Psoas muscle (tissue), 7 donors: ENCODE measurements at regions not wholly inside any gene's neighbourhood (a gene's known extent, or its start where the extent isn't known, plus 50 kb on each side); places are given as distances from the start of the nearest gene placed in this dataset.

Source experiments
- ATAC-seq, 4 donors: fragments of 200-7000 bp; cut with Tn5 transposase; one replicate each; pipeline ENCODE4 v1.9.1; 2020; ENCODE audit warnings: moderate library complexity in 3 of 4, mild to moderate bottlenecking in 2 of 4
- DNase-seq, 2 donors: peaks; one replicate each; pipeline ENCODE4 v3.0.0-alpha.2; 2020
- H3K27ac ChIP-seq: fragments of 200-600 bp; one replicate; pipeline ENCODE4 v1.8.0; 2022
- H3K27me3 ChIP-seq, 3 donors: fragments of 200-600 bp in 1 of 3; one replicate each; pipeline versions ENCODE4 v1.6.1 to v1.8.0; 2013 to 2022; ENCODE audit warnings: low read length in 2 of 3, mild to moderate bottlenecking in 2 of 3, moderate library complexity in 1 of 3; ENCODE audit not compliant: insufficient read depth in 3 of 3
- H3K36me3 ChIP-seq, 2 donors: fragments of 200-600 bp in 1 of 2; one replicate each; pipeline versions ENCODE4 v1.6.1 to v1.8.0; 2013 to 2022; ENCODE audit warnings: low read depth in 1 of 2, mild to moderate bottlenecking in 1 of 2, moderate library complexity in 1 of 2; ENCODE audit not compliant: insufficient read depth in 1 of 2
- H3K4me1 ChIP-seq: fragments of 200-600 bp; one replicate; pipeline ENCODE4 v1.8.0; 2022
- H3K4me3 ChIP-seq: fragments of 200-600 bp; one replicate; pipeline ENCODE4 v1.8.0; 2022; ENCODE audit warnings: mild to moderate bottlenecking
- H3K9me3 ChIP-seq: fragments of 200-600 bp; one replicate; pipeline ENCODE4 v1.8.0; 2022
- CTCF ChIP-seq: fragments of 200-600 bp; IDR thresholded peaks from one replicate; pipeline ENCODE4 v1.8.0; 2022; ENCODE audit warnings: antibody characterized with exemption
- WGBS, 3 donors: extraction: QIAGEN DNeasy Blood & Tissue Kit; methylation state at CpG; one replicate each; pipeline versions ENCODE4 v1.1.6 to v1.1.7; 2013; 5-methylcytosine and 5-hydroxymethylcytosine counted together
- intact Hi-C, 2 donors: fragments of 100-400 bp; cut with DNase I; formaldehyde crosslinking; loops; one replicate each; pipeline versions ENCODE4 v1.11.0 to v1.14.2; 2022
- donor health status: healthy with polysubstance abuse.
- donor health status: DM: no; HTN: no; CAD: no; lungs with moderate emphysema.
- donor health status: Bipolar disorder and iron deficiency.
- donor health status: healthy.
- donor health status: DM: yes; HTN: yes; CAD: no.
- donor health status: DM: no; HTN: no; CAD: no.
- donor health status: DM: yes; HTN: yes; CAD: no.

- no peak for ATAC-seq
Observed at GRCh38 chr4:81997313-81997712, 376.5 kb downstream of the HNRNPD start.

GRCh38 chr4:81990898-81991297, 382.9 kb downstream of the HNRNPD start:
- ATAC-seq (no peak), DNase-seq (no peak)
- intact Hi-C loops: no loop called here
- Histone ChIP-seq H3K9me3 (no peaks in the 10 kb centered on the region), H3K36me3 (no peaks in the 10 kb centered on the region), H3K4me3 (no peak overlapping the region), H3K27me3 (no peaks in the 10 kb centered on the region), H3K27ac (no peak overlapping the region), H3K4me1 (no peaks in the 10 kb centered on the region)
- TF ChIP-seq CTCF: no peak
- 33 to 43% (median 38%) methylated on average over 1 of the region's 1 CpG for WGBS, 3 donors

More at GRCh38 chr4:81997313-81997712, 376.5 kb downstream of the HNRNPD start:
- DNase-seq: no peak
- Histone ChIP-seq H3K4me3 (no peak overlapping the region), H3K9me3 (peaks cover under 1% of the 10 kb centered on the region), H3K27ac (no peak overlapping the region), H3K4me1 (no peaks in the 10 kb centered on the region), H3K36me3 (no peaks in the 10 kb centered on the region), H3K27me3 (no peaks in the 10 kb centered on the region)
- 88 to 89% (median 88%) methylated on average over 2 of the region's 2 CpGs for WGBS, 3 donors
- intact Hi-C loops: no loop called here
- TF ChIP-seq CTCF: no peak

GRCh38 chr4:81990211-81990610, 383.6 kb downstream of the HNRNPD start:
- TF ChIP-seq CTCF: no peak
- Histone ChIP-seq H3K27ac (no peak overlapping the region), H3K27me3 (no peaks in the 10 kb centered on the region), H3K36me3 (no peaks in the 10 kb centered on the region), H3K9me3 (no peaks in the 10 kb centered on the region), H3K4me3 (no peak overlapping the region), H3K4me1 (no peaks in the 10 kb centered on the region)
- intact Hi-C loops: no loop called here
- DNase-seq: no peak
- ATAC-seq: no peak
- 16 to 28% (median 23%) methylated on average over 4 of the region's 4 CpGs for WGBS, 3 donors

GRCh38 chr4:81989202-81989601, 384.6 kb downstream of the HNRNPD start:
- Histone ChIP-seq H3K27ac (no peak overlapping the region), H3K9me3 (no peaks in the 10 kb centered on the region), H3K4me3 (no peak overlapping the region), H3K27me3 (no peaks in the 10 kb centered on the region), H3K4me1 (no peaks in the 10 kb centered on the region), H3K36me3 (no peaks in the 10 kb centered on the region)
- no peak for TF ChIP-seq CTCF
- intact Hi-C loops: no loop called here
- WGBS, 3 donors: 14 to 43% (median 19%) methylated on average over 1 of the region's 1 CpG
- DNase-seq: no peak
- ATAC-seq: no peak

GRCh38 chr4:81988178-81988577, 385.6 kb downstream of the HNRNPD start:
- TF ChIP-seq CTCF: no peak
- WGBS, 3 donors: 80 to 92% (median 86%) methylated on average over 4 of the region's 4 CpGs
- no peaks in the 10 kb centered on the region for H3K36me3 ChIP-seq
- no peaks in the 10 kb centered on the region for H3K27me3 ChIP-seq
- no peaks in the 10 kb centered on the region for H3K4me1 ChIP-seq
- DNase-seq (no peak), ATAC-seq (no peak)
- intact Hi-C loops: no loop called here
- H3K4me3 ChIP-seq: no peak overlapping the region
- H3K27ac ChIP-seq: no peak overlapping the region
- no peaks in the 10 kb centered on the region for H3K9me3 ChIP-seq
